ENCODE measurements at regions not wholly inside any gene's neighbourhood (a gene's known extent, or its start where the extent isn't known, plus 50 kb on each side); places are given as distances from the start of the nearest gene placed in this dataset.

- Histone ChIP-seq H3K9me3 (ENCODE audit: insufficient read depth, low read length) (no peaks in the 10 kb centered on the region), H3K27ac (ENCODE audit: low read length) (no peak overlapping the region), H3K4me1 (ENCODE audit: low read length) (no peaks in the 10 kb centered on the region), H3K79me2 (ENCODE audit: low read length) (no peaks in the 10 kb centered on the region), H2AFZ (ENCODE audit: low read depth, low read length) (no peak overlapping the region), H3K36me3 (replicated peaks; ENCODE audit: low read depth, low read length) (no peaks in the 10 kb centered on the region), H3K4me3 (ENCODE audit: low read length) (no peak overlapping the region), H3K9ac (ENCODE audit: low read length) (no peak overlapping the region), H4K20me1 (ENCODE audit: insufficient read depth, low read length) (no peaks in the 10 kb centered on the region), H3K27me3 (ENCODE audit: low read depth, low read length) (no peaks in the 10 kb centered on the region), H3K4me2 (ENCODE audit: low read length) (no peak overlapping the region)
- TF ChIP-seq EZH2phosphoT487 (IDR thresholded peaks at IDR 0.05; ENCODE audit: low read depth) = no peak
- TF ChIP-seq CTCF (IDR thresholded peaks at IDR 0.05; ENCODE audit: low read depth, low read length) = no peak
Measured at GRCh38 chr4:89422441-89422990, 114.9 kb upstream of the GPRIN3 start.

GRCh38 chr4:89420507-89420906 lies 112.9 kb upstream of the GPRIN3 start:
- Histone ChIP-seq H3K4me3 (ENCODE audit: low read length) (no peak overlapping the region), H3K9me3 (ENCODE audit: insufficient read depth, low read length) (no peaks in the 10 kb centered on the region), H3K27ac (ENCODE audit: low read length) (no peak overlapping the region), H4K20me1 (ENCODE audit: insufficient read depth, low read length) (no peaks in the 10 kb centered on the region), H3K9ac (ENCODE audit: low read length) (no peak overlapping the region), H3K36me3 (replicated peaks; ENCODE audit: low read depth, low read length) (no peaks in the 10 kb centered on the region), H3K79me2 (ENCODE audit: low read length) (no peaks in the 10 kb centered on the region), H3K27me3 (ENCODE audit: low read depth, low read length) (no peaks in the 10 kb centered on the region), H3K4me2 (ENCODE audit: low read length) (no peak overlapping the region), H3K4me1 (ENCODE audit: low read length) (no peaks in the 10 kb centered on the region), H2AFZ (ENCODE audit: low read depth, low read length) (no peak overlapping the region)
- TF ChIP-seq CTCF (IDR thresholded peaks at IDR 0.05; ENCODE audit: low read depth, low read length) = no peak

- Histone ChIP-seq H4K20me1 (ENCODE audit: insufficient read depth, low read length) (no peaks in the 10 kb centered on the region), H3K4me2 (ENCODE audit: low read length) (no peak overlapping the region), H3K36me3 (replicated peaks; ENCODE audit: low read depth, low read length) (no peaks in the 10 kb centered on the region), H2AFZ (ENCODE audit: low read depth, low read length) (no peak overlapping the region), H3K9me3 (ENCODE audit: insufficient read depth, low read length) (no peaks in the 10 kb centered on the region), H3K27ac (ENCODE audit: low read length) (no peak overlapping the region), H3K4me3 (ENCODE audit: low read length) (no peak overlapping the region), H3K27me3 (ENCODE audit: low read depth, low read length) (no peaks in the 10 kb centered on the region), H3K79me2 (ENCODE audit: low read length) (no peaks in the 10 kb centered on the region), H3K4me1 (ENCODE audit: low read length) (no peaks in the 10 kb centered on the region), H3K9ac (ENCODE audit: low read length) (no peak overlapping the region)
- no peak for TF ChIP-seq CTCF (IDR thresholded peaks at IDR 0.05; ENCODE audit: low read depth, low read length)
- TF ChIP-seq EZH2phosphoT487 (IDR thresholded peaks at IDR 0.05; ENCODE audit: low read depth) = no peak
Measured at GRCh38 chr4:89419111-89419695, 111.6 kb upstream of the GPRIN3 start.

GRCh38 chr4:89416960-89417359 lies 109.4 kb upstream of the GPRIN3 start:
- Histone ChIP-seq H3K36me3 (replicated peaks; ENCODE audit: low read depth, low read length) (no peaks in the 10 kb centered on the region), H3K4me2 (ENCODE audit: low read length) (no peak overlapping the region), H3K9ac (ENCODE audit: low read length) (no peak overlapping the region), H3K9me3 (ENCODE audit: insufficient read depth, low read length) (no peaks in the 10 kb centered on the region), H3K4me3 (ENCODE audit: low read length) (no peak overlapping the region), H3K27me3 (ENCODE audit: low read depth, low read length) (no peaks in the 10 kb centered on the region), H3K27ac (ENCODE audit: low read length) (no peak overlapping the region), H2AFZ (ENCODE audit: low read depth, low read length) (no peak overlapping the region), H4K20me1 (ENCODE audit: insufficient read depth, low read length) (no peaks in the 10 kb centered on the region), H3K4me1 (ENCODE audit: low read length) (no peaks in the 10 kb centered on the region), H3K79me2 (ENCODE audit: low read length) (no peaks in the 10 kb centered on the region)
- TF ChIP-seq EZH2phosphoT487 (IDR thresholded peaks at IDR 0.05; ENCODE audit: low read depth) (no peak), CTCF (IDR thresholded peaks at IDR 0.05; ENCODE audit: low read depth, low read length) (no peak)
